SK-N-MC (cell line): ENCODE measurements at regions not wholly inside any gene's neighbourhood (a gene's known extent, or its start where the extent isn't known, plus 50 kb on each side); places are given as distances from the start of the nearest gene placed in this dataset.

Source experiments
- DNase-seq: peaks from one replicate; pipeline ENCODE4 v3.0.0-alpha.2; 2011; ENCODE audit warnings: low read depth, low spot score
- H3K27ac ChIP-seq: fragments of 200-600 bp; sonication (generic); 2 replicates; pipeline ENCODE4 v1.5.1; 2016; ENCODE audit warnings: mixed run types
- H3K36me3 ChIP-seq: fragments of 200-600 bp; sonication (generic); 2 replicates; pipeline ENCODE4 v1.6.1; 2017; ENCODE audit warnings: antibody characterized with exemption, low read length, mixed read lengths; ENCODE audit not compliant: insufficient read depth
- H3K4me3 ChIP-seq: fragments of 200-600 bp; sonication (generic); 2 replicates; pipeline ENCODE4 v1.5.1; 2016
- H3K9ac ChIP-seq: fragments of 200-600 bp; sonication (generic); 2 replicates; pipeline ENCODE4 v1.8.0; 2017; ENCODE audit warnings: mixed run types, mixed read lengths; ENCODE audit not compliant: insufficient read length
- H3K9me3 ChIP-seq: fragments of 200-600 bp; sonication (generic); 2 replicates; pipeline ENCODE4 v1.6.1; 2017; ENCODE audit warnings: low read depth, mild to moderate bottlenecking, antibody characterized with exemption, low read length, moderate library complexity, mixed read lengths
- EZH2 ChIP-seq: fragments of 200-600 bp; sonication (generic); IDR thresholded peaks from one replicate; pipeline ENCODE4 v1.6.1; 2017; ENCODE audit warnings: antibody characterized with exemption
- FOXP2 ChIP-seq: optimal IDR thresholded peaks from 2 replicates; pipeline ENCODE3; 2011; ENCODE audit warnings: mild to moderate bottlenecking, moderate library complexity; ENCODE audit not compliant: insufficient read depth; ENCODE audit errors: extremely low read length, control extremely low read depth
- POLR2AphosphoS5 ChIP-seq: IDR thresholded peaks from 2 replicates; pipeline ENCODE4 v1.6.1; 2012; ENCODE audit warnings: mild to moderate bottlenecking, low read depth, low read length, borderline replicate concordance

DNA sequence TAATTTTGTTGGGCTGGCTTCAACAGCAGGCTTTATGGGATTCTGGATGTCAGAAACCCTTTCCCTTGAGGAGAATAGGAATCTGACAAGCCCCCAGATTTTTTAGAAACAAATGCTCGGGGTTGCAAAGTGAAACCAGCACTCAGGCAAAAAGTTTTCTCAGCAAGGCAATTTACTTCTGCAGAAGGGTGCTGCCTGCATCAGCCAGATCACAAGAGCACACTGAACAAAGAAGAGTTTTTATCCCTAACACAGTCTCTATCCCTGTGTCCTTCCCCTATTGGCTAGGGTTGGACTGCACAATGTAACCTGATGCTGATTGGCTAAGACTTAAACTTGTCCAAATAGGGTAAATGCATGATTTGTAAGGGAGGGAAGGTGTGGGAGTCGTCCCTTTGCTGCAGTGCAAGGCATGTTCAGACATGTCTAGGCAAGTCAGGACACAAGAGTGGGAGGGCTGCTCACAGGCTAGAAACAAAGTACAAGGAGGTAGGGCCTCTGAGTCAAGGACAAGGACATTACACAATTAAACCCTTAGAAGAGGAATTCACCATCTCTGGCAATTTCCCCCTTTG lies 175.8 kb downstream of the CCNG2 start:
- TF ChIP-seq FOXP2 (no peak), POLR2AphosphoS5 (no peak), EZH2 (no peak)
- no peak overlapping the region for H3K9ac ChIP-seq
- H3K9me3 ChIP-seq = no peaks in the 10 kb centered on the region
- H3K27ac ChIP-seq = no peak overlapping the region
- no peaks in the 10 kb centered on the region for H3K36me3 ChIP-seq
- H3K4me3 ChIP-seq = no peak overlapping the region
- no peak for DNase-seq

DNA sequence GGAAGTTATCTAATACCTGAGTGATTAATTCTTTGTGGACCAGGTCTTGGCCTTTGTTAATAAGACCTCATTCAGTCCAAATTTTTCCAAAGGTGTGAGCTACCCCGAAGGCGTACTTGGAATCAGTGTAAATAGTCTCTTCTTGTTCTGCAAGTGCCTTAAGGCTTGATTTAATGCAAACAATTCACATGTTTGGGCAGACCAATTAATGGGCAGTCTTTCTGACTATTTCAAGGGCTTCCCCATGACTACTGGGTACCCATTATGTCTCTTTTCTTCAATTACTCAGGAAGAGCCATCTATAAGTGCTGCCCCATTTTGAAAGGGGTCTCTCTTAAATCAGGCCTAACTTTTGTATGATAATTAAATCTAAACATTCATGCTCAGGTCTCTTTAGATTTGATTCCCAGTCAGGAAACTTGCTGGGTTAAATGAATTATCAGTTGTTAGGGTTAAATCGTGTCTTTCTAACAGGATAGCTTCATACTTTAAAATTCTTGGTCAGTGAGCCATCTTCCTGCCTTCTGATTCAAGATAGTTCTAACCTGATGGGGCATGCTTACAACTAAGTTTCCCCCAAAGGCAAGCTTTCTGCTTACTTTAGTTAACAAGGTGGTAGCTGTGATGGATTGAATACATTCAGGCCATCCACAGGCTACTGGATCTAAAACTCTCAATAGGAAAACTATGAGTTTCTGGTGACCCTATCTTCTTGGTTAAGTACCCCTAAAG lies 179.6 kb downstream of the CCNG2 start:
- Histone ChIP-seq H3K9ac (no peak overlapping the region), H3K27ac (no peak overlapping the region), H3K4me3 (no peak overlapping the region), H3K9me3 (no peaks in the 10 kb centered on the region), H3K36me3 (no peaks in the 10 kb centered on the region)
- TF ChIP-seq FOXP2 (no peak), POLR2AphosphoS5 (no peak), EZH2 (no peak)
- no peak for DNase-seq

DNA sequence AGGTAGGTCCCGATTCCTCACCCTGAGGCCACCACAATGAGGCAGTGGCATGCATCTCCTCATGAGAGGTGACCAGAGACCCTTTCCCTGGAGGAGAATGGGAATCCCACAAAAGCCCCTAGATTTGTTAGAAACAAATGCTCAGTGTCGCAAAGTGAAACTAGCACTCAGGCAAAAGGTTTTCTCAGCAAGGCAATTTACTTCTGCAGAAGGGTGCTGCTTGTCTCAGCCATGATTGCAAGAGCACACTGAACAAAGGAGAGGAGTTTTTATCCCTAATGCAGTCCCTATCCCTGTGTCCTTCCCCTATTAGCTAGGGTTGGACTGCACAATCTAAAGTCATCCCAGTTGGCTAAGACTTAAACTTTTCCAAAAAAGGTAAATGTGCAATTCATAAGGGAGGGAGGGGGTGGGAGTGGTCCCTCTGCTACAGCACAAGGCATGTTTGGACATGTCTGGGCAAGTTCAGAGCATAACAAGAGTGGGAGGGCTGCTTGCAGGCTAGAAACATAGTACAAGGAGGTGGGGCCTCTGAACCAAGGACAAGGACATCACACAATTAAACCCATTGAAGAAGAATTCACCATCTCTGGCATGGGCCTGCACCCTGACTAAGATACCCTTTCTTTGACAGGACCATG lies 185.3 kb downstream of the CCNG2 start:
- Histone ChIP-seq H3K9me3 (no peaks in the 10 kb centered on the region), H3K36me3 (no peaks in the 10 kb centered on the region), H3K27ac (no peak overlapping the region), H3K9ac (no peak overlapping the region), H3K4me3 (no peak overlapping the region)
- TF ChIP-seq EZH2 = no peak
- TF ChIP-seq FOXP2 = no peak
- no peak for DNase-seq

DNA sequence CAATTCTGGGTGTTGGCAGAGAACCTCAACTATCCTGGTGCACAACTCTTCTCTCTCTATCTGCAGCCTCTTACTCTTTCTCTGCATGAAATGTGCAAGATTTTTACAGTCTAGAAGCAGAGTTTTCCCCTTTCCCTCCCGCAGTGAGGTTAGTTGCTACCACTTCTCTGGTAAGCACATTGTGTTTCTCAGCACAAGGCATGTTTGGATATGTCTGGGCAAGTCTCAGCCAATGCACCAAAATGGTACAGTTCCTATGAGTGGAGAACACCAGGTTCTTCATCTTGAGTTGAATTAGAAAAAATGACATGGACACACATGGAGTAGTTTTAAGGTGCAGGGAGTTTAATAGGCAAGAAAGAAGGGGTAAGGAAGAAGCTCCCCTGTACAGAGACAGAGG lies 187.0 kb downstream of the CCNG2 start:
- Histone ChIP-seq H3K9ac (no peak overlapping the region), H3K9me3 (no peaks in the 10 kb centered on the region), H3K4me3 (no peak overlapping the region), H3K27ac (no peak overlapping the region), H3K36me3 (no peaks in the 10 kb centered on the region)
- TF ChIP-seq FOXP2 (no peak), POLR2AphosphoS5 (no peak), EZH2 (no peak)
- DNase-seq = no peak

DNA sequence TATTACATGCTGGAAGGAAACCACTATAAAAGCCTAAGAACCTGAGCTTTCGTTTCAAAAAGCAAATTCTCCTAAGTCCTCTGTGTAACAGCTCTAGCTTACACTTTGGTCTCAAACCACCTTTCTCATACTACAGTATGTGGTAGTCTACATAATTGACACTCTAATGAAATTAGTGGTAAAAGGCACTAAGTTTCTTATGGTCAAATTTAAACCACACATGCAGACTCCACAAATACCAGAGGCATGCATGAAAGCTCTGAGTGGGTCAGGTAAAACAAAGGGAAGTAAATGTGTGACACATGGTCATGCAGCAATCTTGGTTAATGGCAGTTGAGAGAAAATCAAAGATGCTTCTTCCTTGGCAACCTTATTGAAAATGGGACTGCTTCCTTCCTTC lies 187.8 kb downstream of the CCNG2 start:
- no peak overlapping the region for H3K4me3 ChIP-seq
- H3K27ac ChIP-seq = no peak overlapping the region
- TF ChIP-seq FOXP2 (no peak), EZH2 (no peak), POLR2AphosphoS5 (no peak)
- H3K9me3 ChIP-seq = no peaks in the 10 kb centered on the region
- no peak for DNase-seq
- no peaks in the 10 kb centered on the region for H3K36me3 ChIP-seq
- H3K9ac ChIP-seq = no peak overlapping the region

DNA sequence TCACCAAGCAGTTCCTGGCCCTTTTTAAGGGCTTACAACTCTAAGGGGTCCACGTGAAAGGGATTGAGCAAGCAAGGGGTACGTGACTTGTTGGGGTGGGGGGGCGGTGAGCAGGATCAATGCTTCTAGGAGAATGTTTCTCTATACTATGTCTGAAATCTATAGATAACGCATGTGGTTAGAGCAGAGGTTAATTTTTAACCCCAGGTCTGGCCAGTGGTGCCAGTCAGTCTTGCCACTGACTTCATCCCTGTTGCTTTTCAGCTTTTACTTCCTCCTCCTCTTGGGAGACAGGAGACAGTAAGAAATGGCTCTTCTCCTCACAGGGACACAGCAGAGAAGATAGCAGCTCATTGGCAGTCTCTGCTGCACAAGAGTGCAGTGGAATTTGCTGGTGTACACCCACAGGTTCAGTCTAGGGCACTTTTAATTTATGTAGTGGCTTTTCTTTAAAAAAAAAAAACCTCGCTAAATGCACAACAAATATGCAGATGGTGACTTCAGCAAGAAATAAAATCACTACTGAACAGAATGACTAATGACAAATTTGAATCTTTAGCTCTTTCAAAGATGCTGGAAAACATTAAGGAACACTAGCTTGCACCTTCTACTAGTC lies 190.5 kb downstream of the CCNG2 start:
- Histone ChIP-seq H3K4me3 (no peak overlapping the region), H3K27ac (no peak overlapping the region), H3K36me3 (no peaks in the 10 kb centered on the region), H3K9me3 (no peaks in the 10 kb centered on the region), H3K9ac (no peak overlapping the region)
- DNase-seq = no peak
- TF ChIP-seq POLR2AphosphoS5 (no peak), FOXP2 (no peak), EZH2 (no peak)

DNA sequence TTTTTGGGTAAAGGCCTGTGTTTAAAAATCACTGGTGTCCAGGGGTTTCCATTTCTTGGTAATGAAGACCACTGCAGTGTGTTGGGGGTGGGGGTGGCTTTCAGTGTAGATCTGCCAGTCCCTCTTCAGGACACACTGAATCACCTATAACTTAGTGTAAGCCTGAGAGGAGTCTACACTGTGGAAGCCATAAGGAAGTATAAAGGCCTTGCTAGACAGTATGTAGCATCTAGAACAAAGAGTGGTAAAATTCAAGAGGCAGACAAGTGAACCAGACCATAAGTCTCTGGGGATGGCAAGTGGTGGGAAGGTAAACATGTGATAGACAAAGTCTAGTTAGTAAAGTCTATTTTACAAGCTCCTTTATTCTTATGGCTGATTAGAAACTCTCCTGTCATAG lies 191.8 kb downstream of the CCNG2 start:
- H3K4me3 ChIP-seq = no peak overlapping the region
- H3K9me3 ChIP-seq = no peaks in the 10 kb centered on the region
- TF ChIP-seq EZH2 = no peak
- TF ChIP-seq FOXP2 = no peak
- TF ChIP-seq POLR2AphosphoS5 = no peak
- H3K27ac ChIP-seq = no peak overlapping the region
- no peak overlapping the region for H3K9ac ChIP-seq
- DNase-seq = no peak
- no peaks in the 10 kb centered on the region for H3K36me3 ChIP-seq

DNA sequence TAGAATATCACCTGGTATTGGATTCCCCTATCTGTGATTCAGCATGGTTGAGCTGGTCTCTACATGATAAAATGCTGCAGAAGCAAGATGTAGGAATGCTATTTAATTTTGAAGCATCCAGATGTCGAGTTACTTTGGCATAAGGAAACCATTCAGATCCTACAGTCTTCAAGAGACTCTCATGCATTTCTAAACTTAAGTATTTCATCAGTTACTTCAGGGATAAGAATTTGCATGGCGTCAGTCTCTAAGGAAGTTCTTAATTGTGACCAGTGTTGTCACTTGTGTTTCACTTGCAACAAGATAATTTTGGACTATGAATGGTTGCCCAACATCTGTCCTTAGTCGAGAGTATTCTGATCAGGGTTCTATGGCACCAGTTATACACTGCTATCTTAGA lies 192.4 kb downstream of the CCNG2 start:
- Histone ChIP-seq H3K9me3 (no peaks in the 10 kb centered on the region), H3K4me3 (no peak overlapping the region), H3K36me3 (no peaks in the 10 kb centered on the region), H3K9ac (no peak overlapping the region), H3K27ac (no peak overlapping the region)
- TF ChIP-seq FOXP2 (no peak), POLR2AphosphoS5 (no peak), EZH2 (no peak)
- DNase-seq = no peak

DNA sequence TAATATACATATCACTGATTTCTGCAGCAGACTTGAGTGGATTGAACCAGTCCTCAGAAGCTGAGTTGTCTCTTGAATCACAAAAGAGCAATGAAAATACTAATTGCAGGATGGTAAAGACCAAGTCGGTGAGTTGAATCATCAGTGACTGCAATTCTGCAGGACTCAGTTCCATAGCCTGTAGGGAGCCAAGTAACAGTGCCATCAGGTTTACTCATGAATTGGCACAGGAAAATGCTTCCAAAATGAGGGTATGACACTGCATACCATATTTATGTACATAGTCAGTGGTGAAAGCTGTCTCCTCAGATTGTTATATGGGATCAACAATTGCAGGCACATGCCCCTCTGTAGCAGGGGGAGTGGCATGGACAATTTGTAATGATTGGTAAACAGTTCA lies 192.8 kb downstream of the CCNG2 start:
- DNase-seq = no peak
- Histone ChIP-seq H3K27ac (no peak overlapping the region), H3K9me3 (no peaks in the 10 kb centered on the region), H3K4me3 (no peak overlapping the region), H3K36me3 (no peaks in the 10 kb centered on the region), H3K9ac (no peak overlapping the region)
- TF ChIP-seq POLR2AphosphoS5 = no peak
